ENCODE measurements at regions not wholly inside any gene's neighbourhood (a gene's known extent, or its start where the extent isn't known, plus 50 kb on each side); places are given as distances from the start of the nearest gene placed in this dataset.

DNA sequence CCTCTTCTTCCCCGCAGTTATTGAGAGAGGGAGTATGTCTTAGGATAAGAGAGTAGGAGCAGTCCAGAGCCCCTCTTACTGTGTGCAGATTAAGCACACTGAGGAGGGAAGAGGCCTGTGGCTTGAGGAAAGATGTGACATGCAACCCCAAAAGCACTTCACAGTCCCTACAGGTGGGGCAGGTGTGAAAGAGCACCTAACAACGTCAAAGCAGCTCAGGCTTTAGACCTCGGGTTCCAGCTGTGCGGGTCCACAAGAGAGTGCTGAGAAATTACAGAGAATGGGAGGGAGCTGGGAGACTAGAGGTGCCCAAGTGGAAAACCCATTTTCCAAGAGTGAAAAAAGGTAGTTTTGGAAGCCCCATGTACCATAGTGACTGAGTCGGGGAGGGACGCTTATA lies 127.6 kb downstream of the SLC25A47 start:
- 92% methylated on average over 6 of the region's 6 CpGs for WGBS
- TF ChIP-seq FOXA1 (IDR thresholded peaks at IDR 0.05) = no peak
- no peak for TF ChIP-seq FOXA2 (IDR thresholded peaks at IDR 0.05)
- TF ChIP-seq, protein P1, sequence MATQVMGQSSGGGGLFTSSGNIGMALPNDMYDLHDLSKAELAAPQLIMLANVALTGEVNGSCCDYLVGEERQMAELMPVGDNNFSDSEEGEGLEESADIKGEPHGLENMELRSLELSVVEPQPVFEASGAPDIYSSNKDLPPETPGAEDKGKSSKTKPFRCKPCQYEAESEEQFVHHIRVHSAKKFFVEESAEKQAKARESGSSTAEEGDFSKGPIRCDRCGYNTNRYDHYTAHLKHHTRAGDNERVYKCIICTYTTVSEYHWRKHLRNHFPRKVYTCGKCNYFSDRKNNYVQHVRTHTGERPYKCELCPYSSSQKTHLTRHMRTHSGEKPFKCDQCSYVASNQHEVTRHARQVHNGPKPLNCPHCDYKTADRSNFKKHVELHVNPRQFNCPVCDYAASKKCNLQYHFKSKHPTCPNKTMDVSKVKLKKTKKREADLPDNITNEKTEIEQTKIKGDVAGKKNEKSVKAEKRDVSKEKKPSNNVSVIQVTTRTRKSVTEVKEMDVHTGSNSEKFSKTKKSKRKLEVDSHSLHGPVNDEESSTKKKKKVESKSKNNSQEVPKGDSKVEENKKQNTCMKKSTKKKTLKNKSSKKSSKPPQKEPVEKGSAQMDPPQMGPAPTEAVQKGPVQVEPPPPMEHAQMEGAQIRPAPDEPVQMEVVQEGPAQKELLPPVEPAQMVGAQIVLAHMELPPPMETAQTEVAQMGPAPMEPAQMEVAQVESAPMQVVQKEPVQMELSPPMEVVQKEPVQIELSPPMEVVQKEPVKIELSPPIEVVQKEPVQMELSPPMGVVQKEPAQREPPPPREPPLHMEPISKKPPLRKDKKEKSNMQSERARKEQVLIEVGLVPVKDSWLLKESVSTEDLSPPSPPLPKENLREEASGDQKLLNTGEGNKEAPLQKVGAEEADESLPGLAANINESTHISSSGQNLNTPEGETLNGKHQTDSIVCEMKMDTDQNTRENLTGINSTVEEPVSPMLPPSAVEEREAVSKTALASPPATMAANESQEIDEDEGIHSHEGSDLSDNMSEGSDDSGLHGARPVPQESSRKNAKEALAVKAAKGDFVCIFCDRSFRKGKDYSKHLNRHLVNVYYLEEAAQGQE (IDR thresholded peaks at IDR 0.05) = no peak
- TF ChIP-seq EGR1 (IDR thresholded peaks at IDR 0.05; ENCODE audit: low read depth in 2 of 2) = no peak
- no peak for TF ChIP-seq MAX (IDR thresholded peaks at IDR 0.05)
- TF ChIP-seq ATF3 (IDR thresholded peaks at IDR 0.05) = no peak
- TF ChIP-seq TAF1 (conservative IDR thresholded peaks at IDR 0.05) = no peak
- TF ChIP-seq RXRA (IDR thresholded peaks at IDR 0.05) = no peak
- TF ChIP-seq, protein P2, sequence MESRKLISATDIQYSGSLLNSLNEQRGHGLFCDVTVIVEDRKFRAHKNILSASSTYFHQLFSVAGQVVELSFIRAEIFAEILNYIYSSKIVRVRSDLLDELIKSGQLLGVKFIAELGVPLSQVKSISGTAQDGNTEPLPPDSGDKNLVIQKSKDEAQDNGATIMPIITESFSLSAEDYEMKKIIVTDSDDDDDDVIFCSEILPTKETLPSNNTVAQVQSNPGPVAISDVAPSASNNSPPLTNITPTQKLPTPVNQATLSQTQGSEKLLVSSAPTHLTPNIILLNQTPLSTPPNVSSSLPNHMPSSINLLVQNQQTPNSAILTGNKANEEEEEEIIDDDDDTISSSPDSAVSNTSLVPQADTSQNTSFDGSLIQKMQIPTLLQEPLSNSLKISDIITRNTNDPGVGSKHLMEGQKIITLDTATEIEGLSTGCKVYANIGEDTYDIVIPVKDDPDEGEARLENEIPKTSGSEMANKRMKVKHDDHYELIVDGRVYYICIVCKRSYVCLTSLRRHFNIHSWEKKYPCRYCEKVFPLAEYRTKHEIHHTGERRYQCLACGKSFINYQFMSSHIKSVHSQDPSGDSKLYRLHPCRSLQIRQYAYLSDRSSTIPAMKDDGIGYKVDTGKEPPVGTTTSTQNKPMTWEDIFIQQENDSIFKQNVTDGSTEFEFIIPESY (IDR thresholded peaks at IDR 0.05) = no peak
- Histone ChIP-seq H3K36me3 (ENCODE audit: control insufficient read depth in 4 of 4, insufficient read depth in 3 of 4, low read depth in 1 of 4, low read length in 3 of 4) (no peaks in the 10 kb centered on the region), H3K27me3 (ENCODE audit: control insufficient read depth in 4 of 4, insufficient read depth in 4 of 4, low read length in 3 of 4) (no peaks in the 10 kb centered on the region), H3K9me3 (ENCODE audit: control insufficient read depth in 4 of 4, low read length in 3 of 4) (no peaks in the 10 kb centered on the region), H3K4me1 (ENCODE audit: control insufficient read depth in 4 of 4, insufficient read depth in 4 of 4, low read length in 3 of 4) (no peaks in the 10 kb centered on the region), H3K4me3 (ENCODE audit: low read depth in 1 of 3, low read length in 3 of 3) (no peak overlapping the region), H3K9ac (ENCODE audit: low read depth in 1 of 2, low read length in 2 of 2) (no peak overlapping the region), H3K27ac (ENCODE audit: low read depth in 1 of 2, low read length in 2 of 2) (no peak overlapping the region)
- no peak for DNase-seq (ENCODE audit: low spot score)

- Histone ChIP-seq H3K36me3 (ENCODE audit: control insufficient read depth in 4 of 4, insufficient read depth in 3 of 4, low read depth in 1 of 4, low read length in 3 of 4) (no peaks in the 10 kb centered on the region), H3K27me3 (ENCODE audit: control insufficient read depth in 4 of 4, insufficient read depth in 4 of 4, low read length in 3 of 4) (no peaks in the 10 kb centered on the region), H3K9me3 (ENCODE audit: control insufficient read depth in 4 of 4, low read length in 3 of 4) (no peaks in the 10 kb centered on the region), H3K27ac (ENCODE audit: low read depth in 1 of 2, low read length in 2 of 2) (no peak overlapping the region), H3K4me1 (ENCODE audit: control insufficient read depth in 4 of 4, insufficient read depth in 4 of 4, low read length in 3 of 4) (no peaks in the 10 kb centered on the region), H3K9ac (ENCODE audit: low read depth in 1 of 2, low read length in 2 of 2) (no peak overlapping the region), H3K4me3 (ENCODE audit: low read depth in 1 of 3, low read length in 3 of 3) (no peak overlapping the region)
- no peak for DNase-seq (ENCODE audit: low spot score)
- TF ChIP-seq ATF3 (IDR thresholded peaks at IDR 0.05) (no peak), TAF1 (conservative IDR thresholded peaks at IDR 0.05) (no peak), CTCF (IDR thresholded peaks at IDR 0.05; ENCODE audit: low read depth, low read length, missing input control) (no peak), RXRA (IDR thresholded peaks at IDR 0.05) (no peak), FOXA1 (IDR thresholded peaks at IDR 0.05) (no peak), JUND (IDR thresholded peaks at IDR 0.05) (no peak), NR2F2 (IDR thresholded peaks at IDR 0.05) (no peak), HNF4G (IDR thresholded peaks at IDR 0.05) (no peak), HNF4A (conservative IDR thresholded peaks at IDR 0.05) (no peak), GABPA (IDR thresholded peaks at IDR 0.05 in 1 of 2, conservative IDR thresholded peaks at IDR 0.05 in 1 of 2) (no peak), EGR1 (IDR thresholded peaks at IDR 0.05; ENCODE audit: low read depth in 2 of 2) (no peak), YY1 (IDR thresholded peaks at IDR 0.05) (no peak), SP1 (IDR thresholded peaks at IDR 0.05) (no peak), FOXA2 (IDR thresholded peaks at IDR 0.05) (no peak)
- TF ChIP-seq, protein P2 (IDR thresholded peaks at IDR 0.05) = no peak
- TF ChIP-seq, protein P1 (IDR thresholded peaks at IDR 0.05) = no peak
- 95% methylated on average over 6 of the region's 6 CpGs for WGBS
Measured at GRCh38 chr14:100451264-100451663, 128.1 kb downstream of the SLC25A47 start.

Measured in liver (tissue), 8 donors.